HEK293 (cell line): ENCODE measurements at regions not wholly inside any gene's neighbourhood (a gene's known extent, or its start where the extent isn't known, plus 50 kb on each side); places are given as distances from the start of the nearest gene placed in this dataset.

Experiments used
- CTCF ChIA-PET: fragments of 350-600 bp; formaldehyde crosslinking; extraction: SDS; loops from one replicate; lab custom pipeline; 2021; ENCODE audit warnings: antibody characterized with exemption; lab: Yijun Ruan, JAX
- POLR2A ChIA-PET: fragments of 300-600 bp; formaldehyde crosslinking; extraction: SDS; loops from one replicate; lab custom pipeline; 2020; ENCODE audit warnings: antibody characterized with exemption, inconsistent platforms; lab: Yijun Ruan, JAX
- H3K27ac ChIP-seq: fragments of 200-500 bp; sonication (Bioruptor generic); 2 replicates; pipeline ENCODE4 v1.5.1; 2014; ENCODE audit warnings: low read depth, low read length, control low read depth, inconsistent platforms; ENCODE audit errors: extremely low read depth
- H3K36me3 ChIP-seq, 2 experiments: fragments of 200-500 bp in 1 of 2; sonication (Bioruptor generic) in 1 of 2; 1 replicate in 1 of 2; 2 replicates in 1 of 2; pipeline ENCODE4 v1.5.1; 2014 to 2017; ENCODE audit warnings: inconsistent platforms in 2 of 2, low read length in 2 of 2; ENCODE audit not compliant: control insufficient read depth in 2 of 2, insufficient read depth in 1 of 2
- H3K4me1 ChIP-seq: fragments of 200-500 bp; sonication (Bioruptor generic); 2 replicates; pipeline ENCODE4 v1.5.1; 2014; ENCODE audit warnings: mild to moderate bottlenecking, low read length, inconsistent platforms; ENCODE audit not compliant: control insufficient read depth, insufficient read depth
- H3K4me3 ChIP-seq: 2 replicates; pipeline ENCODE4 v1.5.1; 2011; ENCODE audit warnings: low read depth, mild to moderate bottlenecking, control low read depth, low read length, moderate library complexity
- H3K9me3 ChIP-seq: fragments of 200-500 bp; sonication (Bioruptor generic); 2 replicates; pipeline ENCODE4 v1.5.1; 2014; ENCODE audit warnings: low read depth, low read length, inconsistent platforms; ENCODE audit not compliant: control insufficient read depth, insufficient read depth
- GLI2 ChIP-seq: fragments of 450-650 bp; formaldehyde crosslinking; IDR thresholded peaks from 2 replicates; pipeline ENCODE4; 2017; ENCODE audit warnings: missing biosample characterization, missing genetic modification characterization, low read depth, borderline replicate concordance
- HOXC10 ChIP-seq: sonication (generic); formaldehyde crosslinking; IDR thresholded peaks from 2 replicates; pipeline ENCODE4 v1.8.1; 2023; ENCODE audit warnings: mild to moderate bottlenecking, missing genetic modification reagents
- SALL2 ChIP-seq: fragments of 450-650 bp; formaldehyde crosslinking; IDR thresholded peaks from 2 replicates; pipeline ENCODE4 v1.5.0; 2017; ENCODE audit warnings: missing biosample characterization, mild to moderate bottlenecking, missing genetic modification characterization, borderline replicate concordance
- TCF7L2 ChIP-seq: IDR thresholded peaks from 2 replicates; pipeline ENCODE4 v1.6.1; 2011; ENCODE audit warnings: low read depth, mild to moderate bottlenecking, inconsistent platforms, low read length, moderate library complexity, borderline replicate concordance
- YY1 ChIP-seq: fragments of 450-650 bp; formaldehyde crosslinking; IDR thresholded peaks from 2 replicates; pipeline ENCODE4 v1.5.1; 2018; ENCODE audit warnings: missing biosample characterization, missing genetic modification characterization
- ZBTB1 ChIP-seq: fragments of 450-650 bp; formaldehyde crosslinking; IDR thresholded peaks from 2 replicates; pipeline ENCODE4 v1.5.1; 2016; ENCODE audit warnings: missing biosample characterization, missing genetic modification characterization
- ZBTB17 ChIP-seq: fragments of 450-650 bp; formaldehyde crosslinking; IDR thresholded peaks from 2 replicates; pipeline ENCODE4 v1.5.1; 2016; ENCODE audit warnings: missing biosample characterization, missing genetic modification characterization
- ZBTB8A ChIP-seq: fragments of 450-650 bp; formaldehyde crosslinking; IDR thresholded peaks from 2 replicates; pipeline ENCODE4 v1.5.1; 2016; ENCODE audit warnings: missing biosample characterization, missing genetic modification characterization
- ZIC2 ChIP-seq: fragments of 450-650 bp; formaldehyde crosslinking; IDR thresholded peaks from 2 replicates; pipeline ENCODE4 v1.5.1; 2016; ENCODE audit warnings: missing biosample characterization, missing genetic modification characterization
- ZNF132 ChIP-seq: fragments of 450-650 bp; formaldehyde crosslinking; IDR thresholded peaks from 2 replicates; pipeline ENCODE4 v1.5.1; 2017; ENCODE audit warnings: missing biosample characterization, missing genetic modification characterization, borderline replicate concordance
- ZNF138 ChIP-seq: fragments of 450-650 bp; formaldehyde crosslinking; IDR thresholded peaks from 2 replicates; pipeline ENCODE4 v1.5.1; 2016; ENCODE audit warnings: missing biosample characterization, missing genetic modification characterization, borderline replicate concordance
- ZNF324 ChIP-seq: fragments of 450-650 bp; formaldehyde crosslinking; IDR thresholded peaks from 2 replicates; pipeline ENCODE4 v1.5.1; 2016; ENCODE audit warnings: missing biosample characterization, missing genetic modification characterization
- ZNF366 ChIP-seq: fragments of 450-650 bp; formaldehyde crosslinking; conservative IDR thresholded peaks from 2 replicates; pipeline ENCODE4 v1.5.1; 2016; ENCODE audit warnings: missing biosample characterization, missing genetic modification characterization
- ZNF37A ChIP-seq: fragments of 450-650 bp; IDR thresholded peaks from 2 replicates; pipeline ENCODE4 v1.5.1; 2018; ENCODE audit warnings: missing biosample characterization, missing genetic modification characterization
- ZNF423 ChIP-seq: fragments of 450-650 bp; formaldehyde crosslinking; IDR thresholded peaks from 2 replicates; pipeline ENCODE4 v1.5.1; 2016; ENCODE audit warnings: missing biosample characterization, missing genetic modification characterization
- ZNF677 ChIP-seq: fragments of 450-650 bp; IDR thresholded peaks from 2 replicates; pipeline ENCODE4 v1.5.0; 2018; ENCODE audit warnings: missing biosample characterization, mild to moderate bottlenecking, missing genetic modification characterization, moderate library complexity
- ZNF791 ChIP-seq: fragments of 450-650 bp; formaldehyde crosslinking; IDR thresholded peaks from 2 replicates; pipeline ENCODE4 v1.5.1; 2016; ENCODE audit warnings: missing biosample characterization, missing genetic modification characterization
- ZSCAN23 ChIP-seq: fragments of 450-650 bp; formaldehyde crosslinking; IDR thresholded peaks from 2 replicates; pipeline ENCODE4 v1.5.1; 2016; ENCODE audit warnings: missing biosample characterization, missing genetic modification characterization
- TF ChIP-seq, protein P1 (sequence below): fragments of 450-650 bp; formaldehyde crosslinking; IDR thresholded peaks from 2 replicates; pipeline ENCODE4 v1.5.1; 2016; ENCODE audit warnings: missing biosample characterization, missing genetic modification characterization
- TF ChIP-seq, protein P2 (sequence below): fragments of 450-650 bp; formaldehyde crosslinking; IDR thresholded peaks from 2 replicates; pipeline ENCODE4 v1.5.1; 2016; ENCODE audit warnings: missing biosample characterization, missing genetic modification characterization
- TF ChIP-seq, protein P3 (sequence below): fragments of 450-650 bp; formaldehyde crosslinking; IDR thresholded peaks from 2 replicates; pipeline ENCODE4 v1.5.1; 2017; ENCODE audit warnings: missing biosample characterization, mild to moderate bottlenecking, missing genetic modification characterization, moderate library complexity
- TF ChIP-seq, protein P4 (sequence below): fragments of 450-650 bp; formaldehyde crosslinking; IDR thresholded peaks from 2 replicates; pipeline ENCODE4 v1.5.1; 2017; ENCODE audit warnings: missing biosample characterization, missing genetic modification characterization
- TF ChIP-seq, protein P5 (sequence below): fragments of 450-650 bp; formaldehyde crosslinking; IDR thresholded peaks from 2 replicates; pipeline ENCODE4 v1.5.1; 2017; ENCODE audit warnings: missing biosample characterization, missing genetic modification characterization

DNA sequence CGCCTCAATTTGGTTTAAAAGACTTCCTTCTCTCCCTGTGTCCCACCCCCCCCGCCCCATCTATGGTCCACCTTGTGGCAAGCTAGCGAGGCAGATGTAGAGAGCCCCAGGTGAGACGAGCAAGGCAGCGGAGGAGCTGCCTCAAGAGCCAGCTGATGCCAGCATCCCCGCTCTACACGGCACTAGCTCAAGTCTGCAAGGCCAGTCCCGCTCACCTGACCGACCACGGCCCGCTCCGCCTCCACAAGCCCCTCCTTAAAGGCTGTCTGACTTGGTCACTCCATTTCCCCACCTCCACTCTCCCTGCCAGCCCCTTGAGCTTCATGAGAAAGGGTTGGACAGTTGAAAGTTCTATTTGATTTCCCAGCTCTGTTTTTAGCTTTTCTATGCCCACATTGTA is 56.2 kb upstream of the IGF1R start (continued):
- TF ChIP-seq, protein P1, sequence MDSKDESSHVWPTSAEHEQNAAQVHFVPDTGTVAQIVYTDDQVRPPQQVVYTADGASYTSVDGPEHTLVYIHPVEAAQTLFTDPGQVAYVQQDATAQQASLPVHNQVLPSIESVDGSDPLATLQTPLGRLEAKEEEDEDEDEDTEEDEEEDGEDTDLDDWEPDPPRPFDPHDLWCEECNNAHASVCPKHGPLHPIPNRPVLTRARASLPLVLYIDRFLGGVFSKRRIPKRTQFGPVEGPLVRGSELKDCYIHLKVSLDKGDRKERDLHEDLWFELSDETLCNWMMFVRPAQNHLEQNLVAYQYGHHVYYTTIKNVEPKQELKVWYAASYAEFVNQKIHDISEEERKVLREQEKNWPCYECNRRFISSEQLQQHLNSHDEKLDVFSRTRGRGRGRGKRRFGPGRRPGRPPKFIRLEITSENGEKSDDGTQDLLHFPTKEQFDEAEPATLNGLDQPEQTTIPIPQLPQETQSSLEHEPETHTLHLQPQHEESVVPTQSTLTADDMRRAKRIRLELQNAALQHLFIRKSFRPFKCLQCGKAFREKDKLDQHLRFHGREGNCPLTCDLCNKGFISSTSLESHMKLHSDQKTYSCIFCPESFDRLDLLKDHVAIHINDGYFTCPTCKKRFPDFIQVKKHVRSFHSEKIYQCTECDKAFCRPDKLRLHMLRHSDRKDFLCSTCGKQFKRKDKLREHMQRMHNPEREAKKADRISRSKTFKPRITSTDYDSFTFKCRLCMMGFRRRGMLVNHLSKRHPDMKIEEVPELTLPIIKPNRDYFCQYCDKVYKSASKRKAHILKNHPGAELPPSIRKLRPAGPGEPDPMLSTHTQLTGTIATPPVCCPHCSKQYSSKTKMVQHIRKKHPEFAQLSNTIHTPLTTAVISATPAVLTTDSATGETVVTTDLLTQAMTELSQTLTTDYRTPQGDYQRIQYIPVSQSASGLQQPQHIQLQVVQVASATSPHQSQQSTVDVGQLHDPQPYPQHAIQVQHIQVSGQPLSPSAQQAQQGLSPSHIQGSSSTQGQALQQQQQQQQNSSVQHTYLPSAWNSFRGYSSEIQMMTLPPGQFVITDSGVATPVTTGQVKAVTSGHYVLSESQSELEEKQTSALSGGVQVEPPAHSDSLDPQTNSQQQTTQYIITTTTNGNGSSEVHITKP, result no peak
- no peak for TF ChIP-seq ZNF324 (tag by site-specific recombination)
- TF ChIP-seq, protein P2, sequence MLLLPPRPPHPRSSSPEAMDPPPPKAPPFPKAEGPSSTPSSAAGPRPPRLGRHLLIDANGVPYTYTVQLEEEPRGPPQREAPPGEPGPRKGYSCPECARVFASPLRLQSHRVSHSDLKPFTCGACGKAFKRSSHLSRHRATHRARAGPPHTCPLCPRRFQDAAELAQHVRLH (tag by site-specific recombination), result no peak
- TF ChIP-seq, protein P3, sequence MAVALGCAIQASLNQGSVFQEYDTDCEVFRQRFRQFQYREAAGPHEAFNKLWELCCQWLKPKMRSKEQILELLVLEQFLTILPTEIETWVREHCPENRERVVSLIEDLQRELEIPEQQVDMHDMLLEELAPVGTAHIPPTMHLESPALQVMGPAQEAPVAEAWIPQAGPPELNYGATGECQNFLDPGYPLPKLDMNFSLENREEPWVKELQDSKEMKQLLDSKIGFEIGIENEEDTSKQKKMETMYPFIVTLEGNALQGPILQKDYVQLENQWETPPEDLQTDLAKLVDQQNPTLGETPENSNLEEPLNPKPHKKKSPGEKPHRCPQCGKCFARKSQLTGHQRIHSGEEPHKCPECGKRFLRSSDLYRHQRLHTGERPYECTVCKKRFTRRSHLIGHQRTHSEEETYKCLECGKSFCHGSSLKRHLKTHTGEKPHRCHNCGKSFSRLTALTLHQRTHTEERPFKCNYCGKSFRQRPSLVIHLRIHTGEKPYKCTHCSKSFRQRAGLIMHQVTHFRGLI, result no peak
- no peak for TF ChIP-seq ZSCAN23 (tag by site-specific recombination)
- TF ChIP-seq ZNF677 (tag by site-specific recombination), result no peak
- TF ChIP-seq ZNF423, result no peak
- TF ChIP-seq ZBTB1, result no peak

DNA sequence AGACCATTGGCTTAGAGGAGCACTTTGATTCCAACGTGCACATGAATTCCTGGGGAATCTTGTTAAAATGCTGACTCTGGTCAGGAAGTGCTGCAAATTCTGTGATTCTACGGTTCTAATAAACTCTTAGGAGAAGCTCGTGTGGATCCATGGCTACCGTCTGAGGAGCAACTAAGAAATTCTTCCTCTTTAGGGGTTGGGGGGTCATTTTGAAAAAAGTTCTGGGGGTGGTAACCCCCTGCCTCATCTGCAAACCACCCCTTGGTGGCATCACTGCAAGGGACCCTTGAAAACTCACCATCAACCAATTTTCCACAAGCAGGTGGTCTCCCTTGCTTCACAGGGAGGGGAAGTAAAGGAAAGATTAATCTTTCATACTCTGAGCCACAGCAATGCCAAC is 52.2 kb upstream of the IGF1R start:
- no peaks in the 10 kb centered on the region for H3K9me3 ChIP-seq
- H3K4me3 ChIP-seq, result no peak overlapping the region
- ChIA-PET CTCF (interaction anchor here (0.6 kb wide), 1 partner anchor 1723 kb away, joined by 6 read pairs; no protein-coding TSS in a partner anchor), POLR2A (interaction anchor here (0.5 kb wide), 1 partner anchor 75 kb away, joined by 3 read pairs; no protein-coding TSS in a partner anchor)
- H3K36me3 ChIP-seq, result no peaks in the 10 kb centered on the region
- H3K4me1 ChIP-seq, result peaks cover 13% of the 10 kb centered on the region
- no peak overlapping the region for H3K27ac ChIP-seq
- TF ChIP-seq GLI2 (tag by site-specific recombination), result no peak
- no peak for TF ChIP-seq ZBTB17 (tag by site-specific recombination)
- no peak for TF ChIP-seq ZIC2 (tag by site-specific recombination)
- TF ChIP-seq SALL2, result no peak
- TF ChIP-seq HOXC10, result no peak
- TF ChIP-seq, protein P4, sequence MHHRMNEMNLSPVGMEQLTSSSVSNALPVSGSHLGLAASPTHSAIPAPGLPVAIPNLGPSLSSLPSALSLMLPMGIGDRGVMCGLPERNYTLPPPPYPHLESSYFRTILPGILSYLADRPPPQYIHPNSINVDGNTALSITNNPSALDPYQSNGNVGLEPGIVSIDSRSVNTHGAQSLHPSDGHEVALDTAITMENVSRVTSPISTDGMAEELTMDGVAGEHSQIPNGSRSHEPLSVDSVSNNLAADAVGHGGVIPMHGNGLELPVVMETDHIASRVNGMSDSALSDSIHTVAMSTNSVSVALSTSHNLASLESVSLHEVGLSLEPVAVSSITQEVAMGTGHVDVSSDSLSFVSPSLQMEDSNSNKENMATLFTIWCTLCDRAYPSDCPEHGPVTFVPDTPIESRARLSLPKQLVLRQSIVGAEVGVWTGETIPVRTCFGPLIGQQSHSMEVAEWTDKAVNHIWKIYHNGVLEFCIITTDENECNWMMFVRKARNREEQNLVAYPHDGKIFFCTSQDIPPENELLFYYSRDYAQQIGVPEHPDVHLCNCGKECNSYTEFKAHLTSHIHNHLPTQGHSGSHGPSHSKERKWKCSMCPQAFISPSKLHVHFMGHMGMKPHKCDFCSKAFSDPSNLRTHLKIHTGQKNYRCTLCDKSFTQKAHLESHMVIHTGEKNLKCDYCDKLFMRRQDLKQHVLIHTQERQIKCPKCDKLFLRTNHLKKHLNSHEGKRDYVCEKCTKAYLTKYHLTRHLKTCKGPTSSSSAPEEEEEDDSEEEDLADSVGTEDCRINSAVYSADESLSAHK, result no peak
- no peak for TF ChIP-seq YY1 (tag by site-specific recombination)
- no peak for TF ChIP-seq ZNF37A (tag by site-specific recombination)
- TF ChIP-seq, protein P5, sequence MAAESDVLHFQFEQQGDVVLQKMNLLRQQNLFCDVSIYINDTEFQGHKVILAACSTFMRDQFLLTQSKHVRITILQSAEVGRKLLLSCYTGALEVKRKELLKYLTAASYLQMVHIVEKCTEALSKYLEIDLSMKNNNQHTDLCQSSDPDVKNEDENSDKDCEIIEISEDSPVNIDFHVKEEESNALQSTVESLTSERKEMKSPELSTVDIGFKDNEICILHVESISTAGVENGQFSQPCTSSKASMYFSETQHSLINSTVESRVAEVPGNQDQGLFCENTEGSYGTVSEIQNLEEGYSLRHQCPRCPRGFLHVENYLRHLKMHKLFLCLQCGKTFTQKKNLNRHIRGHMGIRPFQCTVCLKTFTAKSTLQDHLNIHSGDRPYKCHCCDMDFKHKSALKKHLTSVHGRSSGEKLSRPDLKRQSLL (tag by site-specific recombination), result no peak
- no peak for TF ChIP-seq TCF7L2
- TF ChIP-seq ZNF132 (tag by site-specific recombination), result no peak
- TF ChIP-seq ZBTB8A, result no peak
- no peak for TF ChIP-seq ZNF366 (tag by site-specific recombination)
- no peak for TF ChIP-seq ZNF791 (tag by site-specific recombination)
- no peak for TF ChIP-seq ZNF138 (tag by site-specific recombination)
